Epithelial cell of prostate (primary cell): ENCODE measurements at regions not wholly inside any gene's neighbourhood (a gene's known extent, or its start where the extent isn't known, plus 50 kb on each side); places are given as distances from the start of the nearest gene placed in this dataset.

Source experiments
- DNase-seq: peaks from one replicate; pipeline ENCODE4 v3.0.0-alpha.2; 2011; ENCODE audit warnings: low read depth, low spot score
- H3K27ac ChIP-seq: fragments of 450-650 bp; 2 replicates; pipeline ENCODE4 v1.5.1; 2017; ENCODE audit warnings: mild to moderate bottlenecking

GRCh38 chr13:47147812-47148119 lies 250.9 kb upstream of the HTR2A start:
- DNase-seq: no peak
- no peak overlapping the region for H3K27ac ChIP-seq

- no peak overlapping the region for H3K27ac ChIP-seq
Measured at GRCh38 chr13:47146991-47147811, 250.3 kb upstream of the HTR2A start.

GRCh38 chr13:47146136-47146535 lies 249.3 kb upstream of the HTR2A start:
- no peak for DNase-seq
- H3K27ac ChIP-seq: no peak overlapping the region

More at GRCh38 chr13:47146991-47147811, 250.3 kb upstream of the HTR2A start:
- DNase-seq: no peak

- DNase-seq: no peak
- no peak overlapping the region for H3K27ac ChIP-seq
Measured at GRCh38 chr13:47144782-47145181, 247.9 kb upstream of the HTR2A start.

- no peak overlapping the region for H3K27ac ChIP-seq
- no peak for DNase-seq
Measured at GRCh38 chr13:47142105-47142504, 245.3 kb upstream of the HTR2A start.

GRCh38 chr13:47139519-47139918 lies 242.7 kb upstream of the HTR2A start:
- DNase-seq: no peak
- no peak overlapping the region for H3K27ac ChIP-seq

GRCh38 chr13:47136504-47136941 lies 239.7 kb upstream of the HTR2A start:
- no peak overlapping the region for H3K27ac ChIP-seq
- no peak for DNase-seq

- H3K27ac ChIP-seq: no peak overlapping the region
- no peak for DNase-seq
Measured at GRCh38 chr13:47135800-47136503, 239.1 kb upstream of the HTR2A start.

- DNase-seq: no peak
- H3K27ac ChIP-seq: no peak overlapping the region
Measured at GRCh38 chr13:47134939-47135489, 238.2 kb upstream of the HTR2A start.

- no peak overlapping the region for H3K27ac ChIP-seq
- no peak for DNase-seq
Measured at GRCh38 chr13:47133011-47133445, 236.2 kb upstream of the HTR2A start.

- H3K27ac ChIP-seq: no peak overlapping the region
- DNase-seq: no peak
Measured at GRCh38 chr13:47129461-47129860, 232.6 kb upstream of the HTR2A start.

GRCh38 chr13:47126432-47126831 lies 229.6 kb upstream of the HTR2A start:
- DNase-seq: no peak
- no peak overlapping the region for H3K27ac ChIP-seq

GRCh38 chr13:47121092-47121763 lies 224.4 kb upstream of the HTR2A start:
- DNase-seq: no peak
- H3K27ac ChIP-seq: no peak overlapping the region

GRCh38 chr13:47120282-47120681 lies 223.4 kb upstream of the HTR2A start:
- no peak overlapping the region for H3K27ac ChIP-seq
- DNase-seq: no peak

GRCh38 chr13:47119575-47120235 lies 222.9 kb upstream of the HTR2A start:
- no peak overlapping the region for H3K27ac ChIP-seq
- no peak for DNase-seq

- DNase-seq: no peak
- no peak overlapping the region for H3K27ac ChIP-seq
Measured at GRCh38 chr13:47117268-47117667, 220.4 kb upstream of the HTR2A start.

GRCh38 chr13:47114030-47114429 lies 217.2 kb upstream of the HTR2A start:
- H3K27ac ChIP-seq: no peak overlapping the region

GRCh38 chr13:47112903-47113299 lies 216.0 kb upstream of the HTR2A start:
- no peak overlapping the region for H3K27ac ChIP-seq
- no peak for DNase-seq

More at GRCh38 chr13:47114030-47114429, 217.2 kb upstream of the HTR2A start:
- no peak for DNase-seq

- DNase-seq: no peak
Measured at GRCh38 chr13:47112205-47112902, 215.5 kb upstream of the HTR2A start.

GRCh38 chr13:47111499-47111898 lies 214.6 kb upstream of the HTR2A start:
- no peak overlapping the region for H3K27ac ChIP-seq
- DNase-seq: no peak

More at GRCh38 chr13:47112205-47112902, 215.5 kb upstream of the HTR2A start:
- H3K27ac ChIP-seq: no peak overlapping the region
